Urothelium cell line (cell line): ENCODE measurements at regions not wholly inside any gene's neighbourhood (a gene's known extent, or its start where the extent isn't known, plus 50 kb on each side); places are given as distances from the start of the nearest gene placed in this dataset.
A peak's percentile ranks its signal among the peaks of the same experiment; 100 is the strongest.
"Not testable (repeated sequence)": the region's sequence is repeated elsewhere in the genome, so short reads cannot be mapped to it uniquely, and the experiment has no call there.

Experiments
- DNase-seq: peaks from one replicate; pipeline ENCODE4 v3.0.0; 2011; ENCODE audit warnings: low spot score, mixed read lengths
- FAIRE-seq: peaks from 2 replicates; lab custom pipeline; 2011; peaks lifted over from hg19 to GRCh38; lab: Jason Lieb, UNC

DNA sequence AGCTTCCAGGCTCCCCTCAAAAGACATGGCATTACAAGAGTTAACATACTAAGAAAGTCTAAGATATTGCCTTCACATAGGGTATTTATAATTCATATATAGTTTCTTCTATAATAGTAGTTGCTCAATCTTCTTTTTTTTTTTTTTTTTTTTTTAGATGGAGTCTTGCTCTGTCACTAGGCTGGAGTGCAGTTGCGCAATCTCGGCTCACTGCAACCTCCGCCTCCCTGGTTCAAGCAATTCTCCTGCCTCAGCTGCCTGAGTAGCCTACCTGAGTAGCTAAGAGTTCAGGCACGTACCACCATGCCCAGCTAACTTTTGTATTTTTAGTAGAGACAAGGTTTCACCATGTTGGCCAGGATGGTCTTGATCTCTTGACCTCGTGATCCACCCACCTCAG lies 337.0 kb downstream of the FAM181B start:
- FAIRE-seq, DNase-seq: not testable (repeated sequence)

GRCh38 chr11:82384308-82384707 lies 349.4 kb downstream of the FAM181B start:
- no peak for FAIRE-seq

GRCh38 chr11:82373781-82374542 lies 359.7 kb downstream of the FAM181B start:
- FAIRE-seq = no peak
- DNase-seq = no peak

More at GRCh38 chr11:82384308-82384707, 349.4 kb downstream of the FAM181B start:
- DNase-seq = no peak

GRCh38 chr11:82365351-82365750 lies 368.3 kb downstream of the FAM181B start:
- FAIRE-seq (no peak), DNase-seq (no peak)

GRCh38 chr11:82356316-82356715 lies 377.3 kb downstream of the FAM181B start:
- FAIRE-seq (no peak), DNase-seq (peak; percentile 53)

GRCh38 chr11:82355313-82355823 lies 378.3 kb downstream of the FAM181B start:
- no peak for FAIRE-seq

DNA sequence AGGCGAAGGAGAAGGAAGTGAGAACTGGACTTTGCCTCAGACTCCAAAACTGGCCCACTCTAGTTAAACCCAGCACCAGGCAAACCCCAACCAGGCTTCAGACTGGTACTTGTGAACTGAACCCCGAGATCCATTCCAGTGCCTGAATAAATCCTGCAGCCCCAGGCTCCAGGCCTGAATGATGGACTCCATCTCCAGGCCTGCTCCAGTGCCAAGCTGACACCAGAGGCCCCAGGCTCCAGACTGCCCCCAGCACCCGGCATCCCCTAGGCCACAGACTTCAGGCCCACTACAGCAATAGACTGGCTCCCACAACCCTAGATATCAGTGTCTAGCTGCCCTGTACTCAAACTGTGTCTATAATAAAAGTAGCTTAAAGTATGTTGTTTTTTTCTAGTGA lies 406.8 kb downstream of the FAM181B start:
- DNase-seq (no peak), FAIRE-seq (no peak)

More at GRCh38 chr11:82355313-82355823, 378.3 kb downstream of the FAM181B start:
- no peak for DNase-seq

GRCh38 chr11:82321206-82321605 lies 412.5 kb downstream of the FAM181B start:
- DNase-seq (no peak), FAIRE-seq (no peak)

GRCh38 chr11:82315093-82315492 lies 418.6 kb downstream of the FAM181B start:
- DNase-seq (peak; percentile 40), FAIRE-seq (no peak)

DNA sequence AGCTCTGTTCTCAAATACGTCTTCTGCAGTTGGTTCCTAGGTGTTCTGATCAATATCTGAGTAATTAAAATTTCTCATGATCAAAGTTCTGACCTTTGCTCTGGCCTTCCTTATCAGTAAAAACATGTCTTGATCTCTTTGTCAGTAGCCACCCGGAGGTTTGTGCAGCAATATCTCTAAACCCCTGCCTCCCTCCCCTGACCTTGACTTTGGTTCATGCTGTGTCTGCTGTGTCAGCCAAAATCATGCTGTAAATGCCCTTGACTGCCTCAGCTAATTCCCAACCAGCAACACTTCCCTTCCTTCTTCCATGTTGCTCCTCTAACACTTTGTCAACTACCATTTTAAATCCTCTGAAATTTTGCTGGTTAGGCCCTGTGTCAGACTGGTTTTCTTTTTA lies 424.7 kb downstream of the FAM181B start:
- DNase-seq = no peak
- FAIRE-seq = no peak

DNA sequence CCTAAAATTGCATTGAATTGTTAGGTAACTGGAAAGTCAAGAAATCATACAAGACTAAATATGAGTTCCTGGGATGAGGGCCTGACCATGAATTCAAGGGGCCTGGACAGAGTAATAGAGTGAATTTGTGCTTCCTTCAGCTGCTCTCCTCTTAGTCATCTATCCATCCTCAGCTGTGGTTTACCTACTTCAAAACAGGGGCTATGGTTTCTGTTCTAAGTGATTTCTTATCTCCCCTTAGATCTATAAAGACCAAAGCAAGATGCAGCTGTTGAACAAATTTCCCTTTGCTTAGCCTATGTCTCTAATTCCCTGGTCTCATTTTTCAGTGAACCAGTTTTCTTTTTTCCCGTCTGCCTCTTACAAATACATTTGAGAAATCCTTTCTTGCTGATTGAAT lies 428.5 kb downstream of the FAM181B start:
- DNase-seq (no peak), FAIRE-seq (no peak)

DNA sequence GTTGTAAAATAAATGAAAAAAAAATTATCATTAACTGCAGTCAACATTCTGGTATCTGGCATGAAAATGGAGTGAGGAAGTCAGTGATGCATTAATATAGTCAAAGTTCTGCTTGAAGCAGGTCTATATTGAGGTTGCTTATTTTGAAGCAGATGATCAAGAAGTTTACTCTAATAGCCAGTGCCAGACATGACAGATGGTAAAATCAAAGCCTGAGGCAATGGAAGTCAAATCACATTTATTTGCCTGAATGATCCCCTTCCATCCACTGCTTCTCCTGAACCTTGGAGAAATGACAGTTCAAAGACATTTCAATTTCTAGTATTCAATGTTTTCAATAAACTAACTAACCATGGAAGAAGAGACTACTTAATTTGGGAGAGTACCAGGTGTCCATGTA lies 430.0 kb downstream of the FAM181B start:
- no peak for DNase-seq

GRCh38 chr11:82288471-82288870 lies 445.2 kb downstream of the FAM181B start:
- DNase-seq (no peak), FAIRE-seq (no peak)

More for the DNA sequence above, 430.0 kb downstream of the FAM181B start:
- FAIRE-seq = no peak

DNA sequence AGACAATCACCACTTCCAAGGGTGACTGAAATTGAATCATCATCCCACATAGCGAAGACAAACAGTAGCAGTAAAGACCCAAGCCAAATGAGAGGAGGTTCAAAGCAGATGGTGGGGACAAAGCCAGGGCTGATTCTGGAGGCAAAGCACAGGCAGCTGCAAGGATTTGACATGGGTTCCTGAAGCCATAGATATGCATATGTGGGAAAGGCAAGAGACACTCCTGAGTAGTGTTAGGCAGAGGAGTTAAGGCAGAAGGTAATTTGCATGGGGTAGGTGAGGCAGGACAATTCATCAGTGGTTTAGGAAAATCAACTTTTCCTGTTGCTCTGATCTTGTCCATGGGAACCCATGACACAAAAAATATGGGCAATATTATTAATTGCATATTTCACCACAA lies 462.8 kb downstream of the FAM181B start:
- DNase-seq = no peak
- FAIRE-seq = peak; percentile 9

DNA sequence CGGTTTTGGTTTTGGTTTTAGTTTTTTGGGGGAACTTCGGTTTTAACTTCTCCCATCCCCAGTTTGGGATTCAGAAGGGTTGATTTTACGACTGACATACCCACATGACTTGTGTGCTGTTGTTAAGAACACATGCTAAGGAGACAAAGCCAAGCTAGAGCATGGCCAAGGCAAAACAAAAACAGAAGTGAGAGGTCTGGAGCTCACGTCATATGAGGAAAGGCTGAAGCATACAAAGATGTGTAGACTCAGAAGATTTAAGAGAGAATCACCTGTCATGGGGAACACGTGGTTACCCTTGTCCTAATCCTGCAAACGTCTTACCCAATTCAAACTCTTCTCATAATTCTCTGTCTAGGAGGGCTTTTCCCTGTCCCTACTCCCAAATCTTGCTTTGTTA lies 465.0 kb downstream of the FAM181B start:
- DNase-seq (no peak), FAIRE-seq (no peak)

- FAIRE-seq (no peak), DNase-seq (no peak)
Measured at GRCh38 chr11:82267186-82267585, 466.5 kb downstream of the FAM181B start.

DNA sequence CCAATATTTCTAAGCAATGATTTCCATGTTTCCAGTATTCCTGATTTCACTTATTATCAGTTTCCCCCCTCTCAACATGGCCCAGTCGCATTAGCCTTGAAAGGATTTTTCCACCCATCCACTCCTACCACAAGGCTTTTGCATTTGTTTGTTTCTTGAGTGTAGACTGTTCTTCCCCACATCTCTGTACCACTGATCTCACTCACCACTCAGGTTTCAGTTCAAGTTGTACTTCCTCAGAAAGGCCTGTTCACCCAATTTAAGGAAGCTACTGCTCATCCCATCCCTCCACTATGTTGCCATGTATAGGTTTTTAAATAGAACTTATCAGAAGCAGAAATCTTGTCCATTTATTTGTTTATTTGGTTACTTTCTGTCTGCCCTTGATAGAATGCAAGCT lies 472.3 kb downstream of the FAM181B start:
- DNase-seq (no peak), FAIRE-seq (peak; percentile 61)

- FAIRE-seq (no peak), DNase-seq (no peak)
Measured at GRCh38 chr11:82250047-82250446, 483.6 kb downstream of the FAM181B start.

- no peak for DNase-seq
- FAIRE-seq = no peak
Measured at GRCh38 chr11:82246926-82247325, 486.7 kb downstream of the FAM181B start.

GRCh38 chr11:82239498-82239897 lies 494.2 kb downstream of the FAM181B start:
- FAIRE-seq (no peak), DNase-seq (no peak)

- no peak for FAIRE-seq
- DNase-seq = no peak
Measured at GRCh38 chr11:82234256-82234655, 499.4 kb downstream of the FAM181B start.

- DNase-seq (no peak), FAIRE-seq (no peak)
Measured at GRCh38 chr11:82233201-82233600, 500.5 kb downstream of the FAM181B start.

DNA sequence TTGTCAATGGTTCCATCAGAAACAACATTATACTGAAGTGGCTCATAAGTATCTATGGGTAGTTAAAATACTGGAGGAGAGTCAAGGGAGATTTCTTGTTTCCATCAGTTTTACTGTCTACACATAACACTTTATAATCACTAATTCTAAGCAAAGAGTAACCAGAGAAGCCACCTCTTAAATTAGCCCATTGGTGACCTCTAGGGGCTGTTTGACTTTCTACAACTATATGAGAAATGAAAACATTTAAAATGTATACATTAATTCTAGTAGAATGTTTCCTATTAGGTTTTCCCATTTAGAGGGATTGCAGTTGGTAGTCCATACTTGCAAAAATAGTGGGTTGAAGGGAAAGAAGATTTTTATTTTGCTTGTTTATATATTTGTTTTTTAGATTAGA lies 504.3 kb downstream of the FAM181B start:
- DNase-seq (peak; percentile 8), FAIRE-seq (no peak)
